Adrenal gland (tissue), 9 donors: ENCODE measurements at regions not wholly inside any gene's neighbourhood (a gene's known extent, or its start where the extent isn't known, plus 50 kb on each side); places are given as distances from the start of the nearest gene placed in this dataset.

Experiments
- DNase-seq, 7 donors: peaks; one replicate each; pipeline ENCODE4 v3.0.0-alpha.2; 2019 to 2020
- H3K27ac ChIP-seq, 5 donors: fragments of 200-600 bp; sonication (generic) in 4 of 5; 1 replicate in 3 of 5; 2 replicates in 2 of 5; pipeline versions ENCODE4 v1.5.1 to v1.8.0; 2016 to 2020; ENCODE audit warnings: mild to moderate bottlenecking in 1 of 5
- H3K27me3 ChIP-seq: fragments of 200-600 bp; 2 replicates; pipeline ENCODE4 v1.8.0; 2021
- H3K36me3 ChIP-seq, 2 donors: fragments of 200-600 bp; replicated peaks in 1 of 2; 1 replicate in 1 of 2; 2 replicates in 1 of 2; pipeline versions ENCODE4 v1.5.1 to v1.8.0; 2018 to 2022
- H3K4me1 ChIP-seq, 2 donors: fragments of 200-600 bp; replicated peaks in 1 of 2; 1 replicate in 1 of 2; 2 replicates in 1 of 2; pipeline versions ENCODE4 v1.5.1 to v1.8.0; 2018 to 2021
- H3K4me3 ChIP-seq, 4 donors: fragments of 200-600 bp; sonication (generic) in 3 of 4; one replicate each; pipeline ENCODE4 v1.5.1; 2016 to 2018
- H3K9me3 ChIP-seq, 3 donors: fragments of 200-600 bp; sonication (generic) in 1 of 3; replicated peaks in 1 of 3; 1 replicate in 2 of 3; 2 replicates in 1 of 3; pipeline versions ENCODE4 v1.5.1 to v1.8.0; 2016 to 2021
- POLR2A ChIP-seq, 2 donors: fragments of 450-650 bp; IDR thresholded peaks; one replicate each; pipeline ENCODE4 v1.6.1; 2017; ENCODE audit warnings: antibody characterized with exemption in 2 of 2, mild to moderate bottlenecking in 2 of 2, moderate library complexity in 1 of 2
- WGBS, 4 donors: extraction: QIAGEN DNeasy Blood & Tissue Kit in 2 of 4; methylation state at CpG; one replicate each; pipeline versions ENCODE4 v1.1.5 to v1.1.7; 2013 to 2017; 5-methylcytosine and 5-hydroxymethylcytosine counted together
- intact Hi-C, 2 donors: fragments of 100-400 bp; cut with DNase I; formaldehyde crosslinking; loops; one replicate each; pipeline versions ENCODE4 v1.14.1 to v1.15.0; 2022 to 2023
- TF ChIP-seq, protein P1 (sequence below), 6 experiments: fragments of 450-650 bp in 4 of 6; fragments of 200-600 bp in 2 of 6; sonication (generic) in 1 of 6; IDR thresholded peaks; 1 replicate in 5 of 6; 2 replicates in 1 of 6; pipeline versions ENCODE4 v1.5.1 to v1.8.0; 2016 to 2021; ENCODE audit warnings: antibody characterized with exemption in 6 of 6, mild to moderate bottlenecking in 2 of 6, moderate library complexity in 1 of 6
- donor health status: healthy with polysubstance abuse.
- donor health status: Bipolar disorder and iron deficiency.
- donor health status: DM: yes; HTN: yes; CAD: no.
- donor health status: DM: no; HTN: no; CAD: no.
- donor health status: DM: no; HTN: no; CAD: no.

DNA sequence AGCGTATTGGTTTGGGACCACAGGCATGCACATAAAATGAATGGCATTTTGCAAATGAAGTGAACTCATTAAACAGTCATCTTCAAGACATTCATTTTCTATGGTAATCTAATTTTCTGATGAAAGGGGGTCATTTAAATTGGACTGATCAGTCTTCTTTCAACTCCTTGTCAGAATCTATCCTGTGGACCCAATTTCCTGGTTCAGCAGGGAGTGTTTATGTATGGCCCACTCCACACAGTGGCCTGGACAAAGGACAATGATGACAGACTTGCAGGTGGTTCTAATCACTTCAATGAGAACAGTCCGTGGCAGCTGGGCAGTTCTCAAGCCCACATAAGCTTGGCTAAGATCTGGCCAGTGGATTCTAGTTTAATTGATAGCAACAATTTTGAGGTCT is 448.1 kb downstream of the DCDC2C start:
- intact Hi-C loops: no loop called here
- WGBS, 4 donors: 70 to 78% (median 75%) methylated on average over 2 of the region's 2 CpGs
- Histone ChIP-seq H3K4me3 (no peak overlapping the region), H3K27me3 (no peaks in the 10 kb centered on the region), H3K36me3 (no peaks in the 10 kb centered on the region), H3K27ac (no peak overlapping the region), H3K9me3 (no peaks in the 10 kb centered on the region), H3K4me1 (no peaks in the 10 kb centered on the region)
- DNase-seq: no peak
- TF ChIP-seq POLR2A (IDR thresholded peaks at IDR 0.05): no peak
- TF ChIP-seq, protein P1, sequence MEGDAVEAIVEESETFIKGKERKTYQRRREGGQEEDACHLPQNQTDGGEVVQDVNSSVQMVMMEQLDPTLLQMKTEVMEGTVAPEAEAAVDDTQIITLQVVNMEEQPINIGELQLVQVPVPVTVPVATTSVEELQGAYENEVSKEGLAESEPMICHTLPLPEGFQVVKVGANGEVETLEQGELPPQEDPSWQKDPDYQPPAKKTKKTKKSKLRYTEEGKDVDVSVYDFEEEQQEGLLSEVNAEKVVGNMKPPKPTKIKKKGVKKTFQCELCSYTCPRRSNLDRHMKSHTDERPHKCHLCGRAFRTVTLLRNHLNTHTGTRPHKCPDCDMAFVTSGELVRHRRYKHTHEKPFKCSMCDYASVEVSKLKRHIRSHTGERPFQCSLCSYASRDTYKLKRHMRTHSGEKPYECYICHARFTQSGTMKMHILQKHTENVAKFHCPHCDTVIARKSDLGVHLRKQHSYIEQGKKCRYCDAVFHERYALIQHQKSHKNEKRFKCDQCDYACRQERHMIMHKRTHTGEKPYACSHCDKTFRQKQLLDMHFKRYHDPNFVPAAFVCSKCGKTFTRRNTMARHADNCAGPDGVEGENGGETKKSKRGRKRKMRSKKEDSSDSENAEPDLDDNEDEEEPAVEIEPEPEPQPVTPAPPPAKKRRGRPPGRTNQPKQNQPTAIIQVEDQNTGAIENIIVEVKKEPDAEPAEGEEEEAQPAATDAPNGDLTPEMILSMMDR (IDR thresholded peaks at IDR 0.05): no peak

GRCh38 chr2:4152051-4152450 is 448.7 kb downstream of the DCDC2C start:
- TF ChIP-seq POLR2A (IDR thresholded peaks at IDR 0.05): no peak
- TF ChIP-seq, protein P1 (IDR thresholded peaks at IDR 0.05): no peak
- no peak for DNase-seq
- intact Hi-C loops: no loop called here
- Histone ChIP-seq H3K4me1 (no peaks in the 10 kb centered on the region), H3K27me3 (no peaks in the 10 kb centered on the region), H3K27ac (no peak overlapping the region), H3K9me3 (no peaks in the 10 kb centered on the region), H3K36me3 (no peaks in the 10 kb centered on the region), H3K4me3 (no peak overlapping the region)
- 81 to 94% (median 89%) methylated on average over 1 of the region's 1 CpG for WGBS, 4 donors

- Histone ChIP-seq H3K27ac (no peak overlapping the region), H3K27me3 (no peaks in the 10 kb centered on the region), H3K4me3 (no peak overlapping the region), H3K4me1 (no peaks in the 10 kb centered on the region), H3K9me3 (no peaks in the 10 kb centered on the region), H3K36me3 (no peaks in the 10 kb centered on the region)
- TF ChIP-seq, protein P1 (IDR thresholded peaks at IDR 0.05): no peak
- no peak for TF ChIP-seq POLR2A (IDR thresholded peaks at IDR 0.05)
- intact Hi-C loops: no loop called here
- 78 to 96% (median 85%) methylated on average over 2 of the region's 2 CpGs for WGBS, 4 donors
- no peak for DNase-seq
Observed at GRCh38 chr2:4168834-4169233, 465.5 kb downstream of the DCDC2C start.

DNA sequence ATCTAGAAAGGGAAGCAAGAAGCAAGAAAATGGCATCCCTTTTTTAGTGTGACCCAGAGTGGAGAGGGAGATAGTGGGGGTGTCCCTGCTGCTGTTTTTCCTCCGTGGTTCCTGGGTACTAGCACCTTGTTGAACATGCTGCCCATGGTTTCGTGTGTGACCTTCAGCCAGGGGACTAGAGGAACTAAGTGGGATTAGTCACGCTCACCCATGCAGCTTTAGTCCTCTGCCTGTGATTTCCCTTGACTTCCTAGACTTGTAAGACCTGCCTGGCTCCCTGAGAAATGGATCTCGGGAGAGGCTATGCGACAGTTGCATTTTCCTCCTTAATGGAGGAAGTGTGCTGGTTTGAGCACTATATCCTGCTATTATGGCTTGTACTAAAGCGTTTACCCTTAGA is 471.4 kb downstream of the DCDC2C start:
- TF ChIP-seq, protein P1 (IDR thresholded peaks at IDR 0.05): no peak
- no peak for TF ChIP-seq POLR2A (IDR thresholded peaks at IDR 0.05)
- H3K9me3 ChIP-seq: peaks cover 0 to 8% (median 0%) of the 10 kb centered on the region in 3 donors
- H3K36me3 ChIP-seq: no peaks in the 10 kb centered on the region
- DNase-seq: no peak
- H3K4me3 ChIP-seq: no peak overlapping the region
- no peaks in the 10 kb centered on the region for H3K27me3 ChIP-seq
- no peak overlapping the region for H3K27ac ChIP-seq
- WGBS, 4 donors: 64 to 82% (median 77%) methylated on average over 3 to 6 of the region's 6 CpGs
- intact Hi-C loops: no loop called here
- no peaks in the 10 kb centered on the region for H3K4me1 ChIP-seq
